Lower leg skin (tissue), 3 donors: ENCODE measurements at regions not wholly inside any gene's neighbourhood (a gene's known extent, or its start where the extent isn't known, plus 50 kb on each side); places are given as distances from the start of the nearest gene placed in this dataset.

Source experiments
- CTCF ChIP-seq, 3 donors: fragments of 450-650 bp; IDR thresholded peaks; one replicate each; pipeline ENCODE4 v1.5.1; 2016; ENCODE audit warnings: antibody characterized with exemption in 3 of 3, mild to moderate bottlenecking in 3 of 3, moderate library complexity in 2 of 3
- POLR2A ChIP-seq, 2 donors: fragments of 450-650 bp; IDR thresholded peaks; one replicate each; pipeline ENCODE4 v1.6.1; 2016 to 2017; ENCODE audit warnings: antibody characterized with exemption in 2 of 2, mild to moderate bottlenecking in 1 of 2, moderate library complexity in 1 of 2

GRCh38 chr1:9486466-9487140 is 52.7 kb upstream of the SLC25A33 start:
- TF ChIP-seq CTCF (IDR thresholded peaks at IDR 0.05) (no peak), POLR2A (IDR thresholded peaks at IDR 0.05) (no peak)
